AG04450 (cell line): ENCODE measurements at regions not wholly inside any gene's neighbourhood (a gene's known extent, or its start where the extent isn't known, plus 50 kb on each side); places are given as distances from the start of the nearest gene placed in this dataset.

Source experiments
- CTCF ChIA-PET: fragments of 300-600, 350-600 bp; formaldehyde crosslinking; extraction: SDS; loops from one replicate; lab custom pipeline; 2022; ENCODE audit warnings: antibody characterized with exemption, inconsistent platforms; lab: Charles Lee
- POLR2A ChIA-PET: fragments of 350-600 bp; formaldehyde crosslinking; extraction: SDS; loops from one replicate; lab custom pipeline; 2021; ENCODE audit warnings: antibody characterized with exemption, inconsistent platforms; lab: Yijun Ruan, JAX
- DNase-seq: peaks from one replicate; pipeline ENCODE4 v3.0.0-alpha.2; 2011; ENCODE audit warnings: low read depth, low spot score
- H3K27ac ChIP-seq: one replicate; pipeline ENCODE4 v1.5.1; 2012; ENCODE audit warnings: low read depth, low read length, control low read depth
- H3K27me3 ChIP-seq: one replicate; pipeline ENCODE4 v1.6.0; 2012; ENCODE audit warnings: low read length; ENCODE audit not compliant: control insufficient read depth, insufficient read depth
- H3K4me3 ChIP-seq: 2 replicates; pipeline ENCODE4 v1.5.1; 2011; ENCODE audit warnings: mild to moderate bottlenecking, low read depth, low read length, control low read depth
- H3K9me3 ChIP-seq: 2 replicates; pipeline ENCODE4 v1.5.1; 2012; ENCODE audit warnings: low read length; ENCODE audit not compliant: control insufficient read depth, insufficient read depth
- TF ChIP-seq, protein P1 (sequence below): IDR thresholded peaks from 2 replicates; pipeline ENCODE4 v1.5.1; 2011; ENCODE audit warnings: low read depth, low read length, control low read depth, inconsistent platforms

DNA sequence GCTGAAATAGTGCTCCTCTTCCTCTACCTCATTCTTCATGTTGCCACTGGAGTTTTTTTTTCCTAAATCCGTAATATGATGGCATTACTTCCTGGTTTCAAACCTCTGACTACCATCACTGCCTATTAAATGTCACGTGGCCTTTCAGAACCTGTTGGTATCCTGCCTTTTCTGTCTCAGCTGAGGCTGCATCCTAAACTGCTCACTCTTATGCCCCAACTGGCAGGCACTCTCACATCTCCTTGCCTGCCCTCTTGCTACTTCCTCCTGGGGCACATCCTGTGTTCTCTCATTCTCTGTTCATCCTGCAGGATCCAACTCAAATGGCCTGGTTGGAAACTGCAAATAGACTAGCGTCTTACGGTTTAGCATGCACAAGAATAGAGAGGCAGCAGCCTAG, 468.1 kb upstream of the FANCL start:
- Histone ChIP-seq H3K9me3 (no peaks in the 10 kb centered on the region), H3K27ac (no peak overlapping the region), H3K4me3 (no peak overlapping the region), H3K27me3 (no peaks in the 10 kb centered on the region)
- POLR2A ChIA-PET = no interaction called here
- CTCF ChIA-PET = no interaction called here
- TF ChIP-seq, protein P1, sequence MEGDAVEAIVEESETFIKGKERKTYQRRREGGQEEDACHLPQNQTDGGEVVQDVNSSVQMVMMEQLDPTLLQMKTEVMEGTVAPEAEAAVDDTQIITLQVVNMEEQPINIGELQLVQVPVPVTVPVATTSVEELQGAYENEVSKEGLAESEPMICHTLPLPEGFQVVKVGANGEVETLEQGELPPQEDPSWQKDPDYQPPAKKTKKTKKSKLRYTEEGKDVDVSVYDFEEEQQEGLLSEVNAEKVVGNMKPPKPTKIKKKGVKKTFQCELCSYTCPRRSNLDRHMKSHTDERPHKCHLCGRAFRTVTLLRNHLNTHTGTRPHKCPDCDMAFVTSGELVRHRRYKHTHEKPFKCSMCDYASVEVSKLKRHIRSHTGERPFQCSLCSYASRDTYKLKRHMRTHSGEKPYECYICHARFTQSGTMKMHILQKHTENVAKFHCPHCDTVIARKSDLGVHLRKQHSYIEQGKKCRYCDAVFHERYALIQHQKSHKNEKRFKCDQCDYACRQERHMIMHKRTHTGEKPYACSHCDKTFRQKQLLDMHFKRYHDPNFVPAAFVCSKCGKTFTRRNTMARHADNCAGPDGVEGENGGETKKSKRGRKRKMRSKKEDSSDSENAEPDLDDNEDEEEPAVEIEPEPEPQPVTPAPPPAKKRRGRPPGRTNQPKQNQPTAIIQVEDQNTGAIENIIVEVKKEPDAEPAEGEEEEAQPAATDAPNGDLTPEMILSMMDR = no peak
- DNase-seq = no peak

DNA sequence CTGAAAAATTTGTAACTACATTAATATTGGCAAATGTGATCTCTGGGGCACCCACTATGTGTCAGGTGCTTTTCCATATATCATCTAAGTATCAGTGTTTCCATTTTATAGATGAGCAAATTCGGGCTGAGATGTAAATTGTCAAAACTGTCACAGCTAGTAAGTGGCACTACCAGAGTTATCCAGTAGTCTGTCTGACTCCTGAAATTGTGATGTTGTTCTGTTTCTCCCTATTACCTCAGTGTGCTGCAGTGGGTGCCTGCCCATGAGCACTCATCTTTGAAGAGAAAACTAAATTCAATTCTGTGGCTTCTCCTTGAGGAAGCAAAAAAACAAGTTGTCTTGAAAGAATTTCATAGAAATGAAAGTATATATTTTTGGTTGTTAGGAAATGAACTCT, 467.4 kb upstream of the FANCL start:
- H3K4me3 ChIP-seq = no peak overlapping the region
- no peaks in the 10 kb centered on the region for H3K9me3 ChIP-seq
- no peak overlapping the region for H3K27ac ChIP-seq
- ChIA-PET POLR2A (no interaction called here), CTCF (no interaction called here)
- TF ChIP-seq, protein P1 = no peak
- no peaks in the 10 kb centered on the region for H3K27me3 ChIP-seq
- DNase-seq = no peak

DNA sequence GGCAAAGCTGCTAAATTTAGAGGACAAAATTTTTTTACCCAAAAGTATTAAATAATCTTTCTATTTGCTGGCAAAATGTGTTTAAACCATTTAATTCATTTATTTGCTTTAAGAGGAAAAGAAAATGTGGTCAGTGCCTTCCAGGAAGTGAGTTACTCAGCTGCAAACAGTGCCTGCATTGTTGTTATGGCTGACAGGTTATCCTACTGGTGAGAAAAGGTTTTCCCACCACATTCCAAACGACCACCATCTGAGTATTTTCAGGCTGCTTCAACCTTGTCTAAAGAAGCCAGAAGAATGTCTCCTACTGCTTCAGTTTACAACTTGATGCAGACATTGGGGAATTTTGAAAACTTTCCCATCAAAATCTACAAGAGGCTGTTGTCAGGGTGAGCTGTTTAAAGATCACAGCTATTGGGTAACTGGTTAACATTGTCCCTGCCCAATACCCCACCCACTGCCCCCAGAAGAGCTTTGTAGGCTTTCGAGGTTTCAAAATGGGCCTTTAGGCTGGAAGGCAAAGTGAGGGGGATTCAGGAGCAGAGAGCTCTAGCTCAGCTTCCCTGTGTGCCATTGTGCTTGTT, 461.3 kb upstream of the FANCL start:
- H3K27me3 ChIP-seq = no peaks in the 10 kb centered on the region
- POLR2A ChIA-PET = no interaction called here
- TF ChIP-seq, protein P1 = no peak
- CTCF ChIA-PET = no interaction called here
- no peak overlapping the region for H3K27ac ChIP-seq
- no peak overlapping the region for H3K4me3 ChIP-seq
- no peaks in the 10 kb centered on the region for H3K9me3 ChIP-seq
- DNase-seq = no peak

DNA sequence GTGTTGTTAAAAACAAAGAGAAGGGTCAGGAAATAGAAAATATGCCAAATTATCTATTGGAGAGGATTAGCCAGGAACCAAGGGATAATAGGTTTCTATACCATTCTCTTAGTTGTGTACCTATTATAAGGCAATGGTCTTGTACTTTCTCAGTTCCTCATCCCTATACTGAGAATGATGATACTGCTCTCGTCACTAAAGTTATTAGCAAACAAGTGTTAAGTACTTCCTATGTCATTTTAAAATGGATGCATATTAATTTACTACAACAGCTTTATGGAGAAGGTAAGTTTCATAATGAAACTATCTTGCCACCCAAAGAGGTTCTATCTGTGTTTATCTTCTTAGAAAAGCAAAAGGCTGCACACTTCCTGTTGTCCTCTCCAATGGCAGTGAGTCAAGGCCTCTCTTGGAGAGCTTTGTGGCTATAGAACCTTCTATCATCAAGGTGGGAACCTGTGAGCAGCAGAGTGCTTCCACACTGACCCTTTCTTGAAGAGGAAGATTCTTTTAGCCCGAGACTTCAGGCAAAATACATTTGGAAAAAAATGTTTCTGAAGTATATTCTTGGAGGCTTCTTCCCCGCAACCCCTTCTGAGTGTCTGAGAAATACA, 460.7 kb upstream of the FANCL start:
- TF ChIP-seq, protein P1 = no peak
- H3K27ac ChIP-seq = no peak overlapping the region
- CTCF ChIA-PET = no interaction called here
- H3K4me3 ChIP-seq = no peak overlapping the region
- no peak for DNase-seq
- H3K9me3 ChIP-seq = no peaks in the 10 kb centered on the region
- H3K27me3 ChIP-seq = no peaks in the 10 kb centered on the region
- POLR2A ChIA-PET = no interaction called here

DNA sequence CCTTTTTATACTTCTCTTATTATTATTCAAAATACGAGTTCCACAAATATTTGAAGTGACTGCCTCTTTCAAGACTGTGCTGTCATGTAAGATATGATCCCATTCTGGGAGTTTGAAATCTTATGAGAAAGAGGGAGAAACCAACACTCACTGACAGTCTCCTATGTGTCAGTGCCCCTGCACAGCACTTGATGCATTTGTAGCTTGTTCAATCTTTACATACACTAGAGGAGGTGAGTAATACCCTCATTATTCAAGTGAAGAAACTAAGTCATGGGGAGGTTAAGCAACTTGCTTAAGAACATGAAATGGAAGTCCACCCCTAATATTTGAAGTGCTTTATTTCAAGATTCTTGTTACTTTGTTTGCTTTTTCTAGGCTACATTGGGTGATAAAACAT, 459.5 kb upstream of the FANCL start:
- H3K27me3 ChIP-seq = no peaks in the 10 kb centered on the region
- H3K4me3 ChIP-seq = no peak overlapping the region
- no peak overlapping the region for H3K27ac ChIP-seq
- ChIA-PET CTCF (no interaction called here), POLR2A (no interaction called here)
- H3K9me3 ChIP-seq = no peaks in the 10 kb centered on the region
- DNase-seq = no peak
- TF ChIP-seq, protein P1 = no peak
